ENCODE measurements at regions not wholly inside any gene's neighbourhood (a gene's known extent, or its start where the extent isn't known, plus 50 kb on each side); places are given as distances from the start of the nearest gene placed in this dataset.

GRCh38 chr2:83531206-83531826, 927.8 kb downstream of the SUCLG1 start:
- intact Hi-C loops (cut with DNase I), result no loop called here
- Histone ChIP-seq H3K36me3 (no peaks in the 10 kb centered on the region), H3K27me3 (ENCODE audit: low read depth) (no peaks in the 10 kb centered on the region), H3K4me1 (no peaks in the 10 kb centered on the region), H3K4me3 (no peak overlapping the region), H3K27ac (no peak overlapping the region), H3K9me3 (no peaks in the 10 kb centered on the region)
- TF ChIP-seq, protein P1, sequence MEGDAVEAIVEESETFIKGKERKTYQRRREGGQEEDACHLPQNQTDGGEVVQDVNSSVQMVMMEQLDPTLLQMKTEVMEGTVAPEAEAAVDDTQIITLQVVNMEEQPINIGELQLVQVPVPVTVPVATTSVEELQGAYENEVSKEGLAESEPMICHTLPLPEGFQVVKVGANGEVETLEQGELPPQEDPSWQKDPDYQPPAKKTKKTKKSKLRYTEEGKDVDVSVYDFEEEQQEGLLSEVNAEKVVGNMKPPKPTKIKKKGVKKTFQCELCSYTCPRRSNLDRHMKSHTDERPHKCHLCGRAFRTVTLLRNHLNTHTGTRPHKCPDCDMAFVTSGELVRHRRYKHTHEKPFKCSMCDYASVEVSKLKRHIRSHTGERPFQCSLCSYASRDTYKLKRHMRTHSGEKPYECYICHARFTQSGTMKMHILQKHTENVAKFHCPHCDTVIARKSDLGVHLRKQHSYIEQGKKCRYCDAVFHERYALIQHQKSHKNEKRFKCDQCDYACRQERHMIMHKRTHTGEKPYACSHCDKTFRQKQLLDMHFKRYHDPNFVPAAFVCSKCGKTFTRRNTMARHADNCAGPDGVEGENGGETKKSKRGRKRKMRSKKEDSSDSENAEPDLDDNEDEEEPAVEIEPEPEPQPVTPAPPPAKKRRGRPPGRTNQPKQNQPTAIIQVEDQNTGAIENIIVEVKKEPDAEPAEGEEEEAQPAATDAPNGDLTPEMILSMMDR (IDR thresholded peaks at IDR 0.05), result no peak
- ATAC-seq, result no peak
- DNase-seq, result no peak

DNA sequence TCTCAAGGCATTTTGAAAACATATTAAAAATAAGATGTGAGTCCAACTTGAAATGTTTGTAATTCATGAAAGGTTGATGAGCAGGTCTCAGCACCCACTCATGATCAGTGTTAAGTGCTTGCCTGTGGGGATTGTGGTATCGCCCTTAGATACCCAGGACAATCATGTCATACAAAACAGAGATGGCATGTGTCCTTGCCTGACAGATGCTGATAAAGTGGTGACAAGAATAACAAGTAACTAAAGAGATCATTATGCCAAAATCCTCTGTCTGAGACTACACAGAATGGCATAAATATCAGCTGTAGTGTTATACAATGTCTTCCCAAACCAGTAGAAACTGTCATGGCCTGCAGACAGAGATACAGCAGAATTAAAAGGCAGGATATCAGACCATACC, 930.3 kb downstream of the SUCLG1 start:
- Histone ChIP-seq H3K4me1 (no peaks in the 10 kb centered on the region), H3K27me3 (ENCODE audit: low read depth) (no peaks in the 10 kb centered on the region), H3K27ac (no peak overlapping the region), H3K9me3 (no peaks in the 10 kb centered on the region), H3K36me3 (no peaks in the 10 kb centered on the region), H3K4me3 (no peak overlapping the region)
- no peak for ATAC-seq
- intact Hi-C loops (cut with DNase I), result no loop called here
- DNase-seq, result no peak
- TF ChIP-seq, protein P1 (IDR thresholded peaks at IDR 0.05), result no peak

GRCh38 chr2:83522891-83523493, 936.1 kb downstream of the SUCLG1 start:
- DNase-seq (no peak), ATAC-seq (no peak)
- intact Hi-C loops (cut with DNase I), result no loop called here
- Histone ChIP-seq H3K36me3 (no peaks in the 10 kb centered on the region), H3K4me1 (no peaks in the 10 kb centered on the region), H3K27me3 (ENCODE audit: low read depth) (no peaks in the 10 kb centered on the region), H3K4me3 (no peak overlapping the region), H3K27ac (no peak overlapping the region), H3K9me3 (no peaks in the 10 kb centered on the region)
- TF ChIP-seq, protein P1 (IDR thresholded peaks at IDR 0.05), result no peak

GRCh38 chr2:83517727-83518368, 941.2 kb downstream of the SUCLG1 start:
- TF ChIP-seq, protein P1 (IDR thresholded peaks at IDR 0.05), result no peak
- H3K4me3 ChIP-seq, result no peak overlapping the region
- DNase-seq, result no peak
- H3K4me1 ChIP-seq, result no peaks in the 10 kb centered on the region
- no peak overlapping the region for H3K27ac ChIP-seq
- H3K36me3 ChIP-seq, result no peaks in the 10 kb centered on the region
- intact Hi-C loops (cut with DNase I), result no loop called here
- no peaks in the 10 kb centered on the region for H3K9me3 ChIP-seq
- ATAC-seq, result no peak
- H3K27me3 ChIP-seq (ENCODE audit: low read depth), result no peaks in the 10 kb centered on the region

- DNase-seq, result no peak
- Histone ChIP-seq H3K27ac (no peak overlapping the region), H3K4me1 (no peaks in the 10 kb centered on the region), H3K9me3 (no peaks in the 10 kb centered on the region), H3K36me3 (no peaks in the 10 kb centered on the region), H3K4me3 (no peak overlapping the region), H3K27me3 (ENCODE audit: low read depth) (no peaks in the 10 kb centered on the region)
- intact Hi-C loops (cut with DNase I), result no loop called here
- ATAC-seq, result no peak
- TF ChIP-seq, protein P1 (IDR thresholded peaks at IDR 0.05), result no peak
Measured at GRCh38 chr2:83516503-83516902, 942.6 kb downstream of the SUCLG1 start.
